Skin epidermis (tissue), 12 donors: ENCODE measurements at regions not wholly inside any gene's neighbourhood (a gene's known extent, or its start where the extent isn't known, plus 50 kb on each side); places are given as distances from the start of the nearest gene placed in this dataset.

ENCODE experiments used
- H3K27ac ChIP-seq, 21 experiments: fragments of 200-600 bp; sonication (generic) in 11 of 21; one replicate each; pipeline ENCODE4 v1.5.0; 2020; ENCODE audit warnings: mild to moderate bottlenecking in 3 of 21, inconsistent platforms in 2 of 21, moderate library complexity in 2 of 21
- H3K4me3 ChIP-seq, 7 experiments: fragments of 200-600 bp; sonication (generic) in 2 of 7; one replicate each; pipeline ENCODE4 v1.5.0; 2020; ENCODE audit warnings: inconsistent platforms in 2 of 7, mild to moderate bottlenecking in 2 of 7, moderate library complexity in 1 of 7

DNA sequence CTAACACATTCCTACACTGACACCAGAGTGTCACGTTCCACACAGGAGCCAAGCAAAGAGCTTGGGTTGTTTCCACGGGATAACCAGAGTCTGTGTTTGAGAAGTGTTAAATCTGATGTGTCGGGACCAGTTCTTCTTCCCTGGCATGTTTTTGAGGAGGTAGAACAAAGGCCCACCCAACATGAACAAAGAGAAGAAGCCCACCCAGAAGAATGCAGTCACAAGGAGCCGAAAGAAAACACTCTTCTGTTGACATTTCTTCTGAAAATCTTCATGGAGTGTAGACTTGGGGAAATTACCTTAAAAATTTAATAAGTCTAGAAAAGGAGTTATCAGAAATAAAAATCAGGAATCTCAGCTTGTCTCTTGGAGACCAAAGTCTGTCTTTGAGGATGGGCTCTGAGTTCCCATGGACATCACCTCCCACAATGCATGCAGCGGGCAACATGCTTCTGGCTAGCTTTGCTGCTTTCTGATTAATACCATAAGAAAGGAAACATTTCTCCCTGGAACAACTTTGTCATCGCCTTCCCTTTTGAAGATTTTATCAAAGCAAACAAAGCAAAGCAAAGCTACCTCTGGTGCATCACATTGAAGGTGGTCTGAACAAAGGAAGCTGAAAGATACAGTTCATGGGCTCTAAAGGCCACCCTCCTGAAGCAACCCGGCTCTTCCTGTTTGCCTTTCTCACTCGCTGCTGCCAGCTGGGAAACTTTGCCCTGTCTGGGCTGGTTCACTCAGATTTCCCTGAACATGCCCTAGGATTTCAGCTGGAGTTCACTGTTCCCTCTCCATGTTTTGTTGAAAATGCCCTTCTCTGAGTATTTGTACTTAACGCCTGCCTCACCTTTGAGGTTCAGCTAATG lies 448.1 kb downstream of the KIF16B start:
- no peak overlapping the region for H3K4me3 ChIP-seq
- no peak overlapping the region for H3K27ac ChIP-seq

DNA sequence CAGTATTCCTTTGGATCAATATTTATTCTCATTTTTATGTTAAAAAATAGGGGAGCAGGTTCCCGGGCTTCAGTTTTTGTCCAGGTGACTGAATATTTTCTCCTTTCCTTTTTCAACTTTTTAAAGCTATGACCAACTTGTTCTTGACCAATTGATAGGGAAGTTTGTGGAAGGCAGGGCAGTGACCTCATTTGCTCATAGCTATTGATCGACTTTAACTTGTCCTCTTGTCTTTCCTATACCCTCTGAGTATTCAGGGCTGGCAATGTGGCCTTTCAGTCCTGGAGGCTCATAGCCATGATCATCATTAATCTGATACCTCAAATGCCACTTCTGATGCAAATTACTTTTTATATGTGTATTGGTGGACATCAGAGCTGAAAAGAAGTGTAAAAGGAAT lies 448.8 kb downstream of the KIF16B start:
- no peak overlapping the region for H3K27ac ChIP-seq
- H3K4me3 ChIP-seq = no peak overlapping the region

DNA sequence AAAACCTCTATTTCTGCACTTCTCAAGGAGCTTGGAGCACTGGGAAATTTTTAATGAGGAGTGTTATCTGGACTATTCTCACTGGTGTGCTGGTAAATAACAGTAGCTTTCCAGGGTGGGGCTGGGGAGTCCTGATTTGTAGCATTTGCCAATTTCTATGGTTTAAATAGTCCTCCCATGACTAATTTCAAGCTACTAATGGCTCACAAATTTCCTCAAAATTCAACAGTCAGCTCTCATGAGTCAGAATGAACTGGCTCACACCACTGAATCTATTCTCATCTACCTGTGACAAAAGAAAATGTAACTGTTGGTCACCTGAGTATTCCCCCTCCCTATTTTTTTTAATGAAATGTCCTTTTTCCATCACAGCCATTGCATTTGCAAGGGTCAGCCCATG lies 449.6 kb downstream of the KIF16B start:
- no peak overlapping the region for H3K4me3 ChIP-seq
- H3K27ac ChIP-seq = no peak overlapping the region

DNA sequence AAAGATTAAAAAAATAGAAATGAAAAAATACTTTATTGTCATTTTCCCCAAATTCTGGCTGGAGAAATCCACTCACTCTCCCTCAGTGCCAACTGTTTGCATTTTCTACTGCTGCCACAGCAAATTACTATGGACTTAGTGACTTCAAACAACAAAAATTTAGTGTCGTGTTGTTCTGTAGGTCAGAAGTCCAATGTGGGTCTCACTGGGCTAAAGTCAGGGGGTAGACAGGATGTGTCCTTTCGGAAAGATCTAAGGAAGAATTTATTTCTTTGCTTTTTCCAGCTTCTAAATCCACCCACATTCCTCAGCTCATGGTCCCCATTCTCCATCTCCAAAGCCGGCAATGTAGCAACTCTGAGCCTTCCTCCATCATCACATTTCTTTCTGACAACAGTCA lies 453.3 kb downstream of the KIF16B start:
- Histone ChIP-seq H3K4me3 (no peak overlapping the region), H3K27ac (no peak overlapping the region)

DNA sequence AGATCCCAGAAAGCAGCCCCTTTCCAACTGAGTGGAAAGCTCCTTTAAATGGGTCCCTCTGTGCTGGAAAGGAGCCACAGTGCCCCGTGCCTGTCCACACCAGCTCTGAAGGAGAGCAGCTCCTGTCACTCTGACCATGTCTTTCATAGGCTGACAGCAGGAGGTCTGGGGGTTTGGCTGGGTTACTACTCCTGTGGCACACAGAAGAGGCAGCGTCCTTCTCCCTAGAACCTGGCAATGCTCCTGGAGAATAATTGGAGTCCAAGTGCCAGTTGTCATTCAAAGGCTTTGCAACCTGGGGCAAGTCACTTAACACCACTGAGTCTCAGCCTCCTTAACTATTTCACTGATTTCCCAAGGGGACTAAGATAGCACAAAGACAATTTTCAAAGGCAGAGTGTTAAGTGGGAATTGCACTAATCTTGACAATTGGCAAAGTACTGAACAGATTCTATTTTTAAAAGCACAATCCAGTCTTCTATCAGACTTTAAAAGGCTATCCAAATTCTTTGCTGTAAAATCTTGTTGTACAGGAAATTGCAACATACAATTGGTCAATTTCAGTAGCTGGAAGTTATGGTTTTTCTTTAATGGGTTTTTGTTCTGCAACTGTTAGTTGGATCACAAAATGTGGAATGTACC lies 457.2 kb downstream of the KIF16B start:
- H3K27ac ChIP-seq = no peak overlapping the region
- H3K4me3 ChIP-seq = no peak overlapping the region

DNA sequence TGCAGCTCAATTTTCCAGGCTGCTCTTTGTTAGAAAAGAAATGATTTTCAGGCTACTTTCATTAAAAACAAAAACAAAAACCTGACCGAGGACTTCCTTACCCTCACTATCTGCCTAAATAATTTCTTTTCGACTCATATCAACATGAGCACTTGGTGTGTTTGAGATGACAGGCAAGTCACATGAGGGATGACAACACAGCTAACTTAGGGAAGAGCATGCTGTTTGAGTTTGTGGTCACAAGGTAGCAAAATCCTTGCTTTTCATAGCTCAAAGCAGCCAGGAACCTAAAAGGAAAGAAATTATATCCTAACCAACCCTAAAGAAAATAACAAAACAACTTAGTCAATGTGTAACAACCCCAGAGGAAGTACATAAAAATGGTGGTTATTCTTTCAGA lies 459.5 kb downstream of the KIF16B start:
- H3K4me3 ChIP-seq = no peak overlapping the region
- no peak overlapping the region for H3K27ac ChIP-seq

DNA sequence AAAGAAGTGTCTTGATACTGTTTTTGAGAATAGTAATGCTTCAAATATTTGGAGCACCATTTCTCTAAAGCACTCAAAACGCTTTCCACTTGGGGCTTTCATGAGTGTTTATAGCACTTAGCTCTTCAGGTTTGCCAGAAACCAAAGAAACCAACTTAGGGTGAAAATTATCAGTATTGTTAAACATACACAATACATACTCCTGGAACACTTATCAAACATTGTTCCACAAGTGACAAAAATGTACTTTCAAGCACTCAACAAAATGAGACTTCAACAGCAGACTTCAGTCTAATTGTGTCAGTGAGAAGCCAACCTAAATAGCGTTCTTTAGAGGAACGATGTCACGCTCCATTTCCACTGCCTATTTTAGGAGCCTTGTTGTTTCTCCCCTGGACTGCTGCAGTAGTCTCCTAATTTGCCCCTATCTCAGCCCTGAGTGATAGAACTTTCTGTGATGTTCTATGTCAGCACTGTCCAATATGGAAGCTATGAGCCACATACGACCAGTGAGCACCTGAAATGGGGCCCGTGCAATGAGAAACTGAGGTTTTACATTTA lies 461.3 kb downstream of the KIF16B start:
- no peak overlapping the region for H3K4me3 ChIP-seq
- no peak overlapping the region for H3K27ac ChIP-seq

DNA sequence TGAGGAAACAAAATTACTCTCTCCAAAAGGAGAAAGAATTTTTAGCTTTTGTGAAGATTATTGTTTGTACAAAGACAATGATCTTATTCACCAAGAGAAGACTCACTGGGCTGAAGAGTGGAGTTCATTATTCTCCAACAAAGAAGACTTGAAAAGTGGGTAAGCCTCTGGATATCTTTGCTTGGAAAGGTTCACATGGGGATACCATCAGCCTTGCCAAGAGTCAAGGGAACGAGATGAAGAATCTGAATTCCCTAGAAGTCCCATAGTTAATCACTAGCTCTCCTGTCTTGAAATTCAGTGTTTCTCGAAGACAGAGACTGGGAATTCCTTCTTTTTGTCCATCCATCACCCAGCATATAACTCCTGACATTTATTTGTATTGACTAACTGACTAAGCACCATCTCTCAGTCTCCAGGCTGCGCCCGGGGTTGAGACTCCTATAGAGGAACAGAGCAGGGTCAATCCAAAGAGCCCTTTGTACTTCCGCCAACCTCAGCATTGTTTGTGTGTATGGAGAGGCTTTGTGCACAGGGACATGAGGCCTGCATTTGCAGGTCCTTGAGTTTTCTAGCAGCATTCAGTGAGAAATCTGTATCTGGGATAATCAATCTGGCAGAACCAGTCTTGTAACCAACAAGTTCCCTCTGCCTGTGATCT lies 461.9 kb downstream of the KIF16B start:
- no peak overlapping the region for H3K4me3 ChIP-seq
- H3K27ac ChIP-seq = no peak overlapping the region

DNA sequence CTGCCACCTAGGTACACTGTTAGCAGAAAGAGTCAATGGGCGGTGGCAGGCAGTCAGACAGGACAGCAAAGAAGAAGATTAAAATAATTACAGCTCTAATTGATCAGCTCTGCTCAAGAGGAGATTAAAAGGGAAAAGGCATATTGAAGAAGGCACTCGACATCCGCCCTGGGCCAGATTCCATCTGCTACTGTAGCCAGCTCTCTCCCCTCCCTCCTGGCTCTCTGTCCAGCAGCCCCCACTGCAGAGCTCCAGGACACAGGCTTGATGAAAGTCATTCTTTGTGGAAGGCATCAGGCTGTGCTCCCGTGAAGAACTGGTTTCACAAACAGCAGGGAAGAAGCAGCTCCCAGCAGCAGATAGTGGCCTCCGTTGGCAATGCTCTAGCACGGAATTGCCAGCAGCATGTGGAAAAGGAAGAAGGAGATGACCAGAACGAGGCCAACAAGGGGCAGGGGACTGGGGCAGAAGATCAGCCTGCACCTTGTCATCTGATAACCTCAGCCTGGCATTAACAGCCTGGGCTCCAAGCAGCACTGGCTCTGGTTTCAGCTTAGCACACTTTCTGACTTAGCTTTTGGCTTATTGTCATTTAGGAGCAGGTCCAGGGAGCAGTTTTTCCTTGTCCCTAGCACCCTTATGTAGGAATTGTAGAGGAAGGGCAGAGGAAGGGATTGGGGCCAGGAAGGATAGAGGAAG lies 465.9 kb downstream of the KIF16B start:
- no peak overlapping the region for H3K27ac ChIP-seq
- no peak overlapping the region for H3K4me3 ChIP-seq

DNA sequence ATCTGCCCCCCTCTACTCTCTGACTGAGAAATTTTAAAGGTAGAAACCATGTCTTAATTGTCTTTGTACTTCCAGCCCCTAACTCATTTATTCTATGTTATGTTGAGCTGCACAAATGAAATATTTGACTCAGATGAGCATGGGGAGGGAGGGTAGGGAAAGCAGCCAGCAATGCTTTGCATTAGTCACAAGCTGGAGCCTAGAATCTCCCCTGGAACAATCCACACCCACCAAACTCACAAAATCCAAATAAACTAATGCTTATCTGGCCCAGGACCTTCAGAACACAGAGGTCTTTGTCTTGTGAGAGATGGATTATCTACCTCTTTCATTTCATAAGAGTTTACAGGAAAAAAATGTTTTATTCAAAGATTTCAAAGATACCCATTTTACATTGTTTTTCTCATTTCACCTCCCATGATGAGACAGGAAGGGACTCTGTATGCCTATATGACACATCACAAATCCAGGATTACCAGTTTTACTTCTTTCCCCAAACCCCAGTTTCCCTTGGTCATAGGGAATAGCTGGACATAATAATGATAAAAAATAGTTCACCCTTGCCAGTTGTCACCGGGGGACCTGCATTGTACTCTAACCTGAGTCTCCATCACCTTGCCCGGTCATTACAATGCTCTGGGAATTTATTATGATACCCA lies 466.9 kb downstream of the KIF16B start:
- Histone ChIP-seq H3K4me3 (no peak overlapping the region), H3K27ac (no peak overlapping the region)

DNA sequence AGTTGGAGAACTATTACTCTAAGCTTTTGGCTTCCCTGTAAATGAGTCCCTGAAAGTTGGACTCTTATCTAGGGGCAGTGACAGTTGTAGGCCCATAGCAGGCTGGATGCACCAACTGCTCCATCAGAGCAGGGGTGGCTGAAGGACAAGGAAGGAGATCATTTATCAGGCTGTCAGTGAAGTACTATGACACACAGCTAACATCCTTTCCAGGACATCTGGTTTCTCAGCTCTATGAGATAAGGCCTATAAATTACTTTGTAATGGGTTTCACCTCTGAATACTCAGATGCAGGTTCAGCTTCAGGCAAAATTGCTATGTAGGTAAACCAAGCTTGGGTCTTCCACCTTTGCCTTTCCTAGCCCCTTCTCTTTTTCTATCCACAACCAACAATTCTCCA lies 468.5 kb downstream of the KIF16B start:
- Histone ChIP-seq H3K4me3 (no peak overlapping the region), H3K27ac (no peak overlapping the region)
